ENCODE measurements at regions not wholly inside any gene's neighbourhood (a gene's known extent, or its start where the extent isn't known, plus 50 kb on each side); places are given as distances from the start of the nearest gene placed in this dataset.

DNA sequence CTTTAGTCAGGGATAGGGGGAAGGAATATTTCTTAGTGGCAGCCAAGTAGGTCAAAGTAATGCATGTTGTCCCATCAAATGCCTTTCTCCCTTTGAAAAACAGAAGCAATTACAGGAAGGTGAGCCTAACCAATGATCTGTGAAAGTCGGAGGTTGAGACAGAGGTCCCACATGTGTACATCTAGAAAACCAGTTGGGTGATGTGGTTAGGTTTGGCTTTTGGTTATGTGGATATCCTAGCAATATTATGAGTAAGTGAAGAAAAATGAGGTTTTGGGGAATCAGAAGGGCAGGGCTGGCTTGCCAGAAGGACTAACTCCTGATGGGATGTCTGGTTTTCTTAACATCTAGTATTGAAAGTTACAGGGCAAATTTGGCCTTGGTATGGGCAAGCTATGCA is 63.4 kb upstream of the PALM2AKAP2 start:
- H3K9me3 Mint-ChIP-seq: no peaks in the 10 kb centered on the region
- no peaks in the 10 kb centered on the region for H3K36me3 Mint-ChIP-seq
- no peak overlapping the region for H3K4me3 Mint-ChIP-seq
- H3K4me1 Mint-ChIP-seq: no peaks in the 10 kb centered on the region
- ATAC-seq (ENCODE audit: low read depth) (no peak), DNase-seq (ENCODE audit: low spot score in 2 of 2) (no peak)
- H3K27me3 Mint-ChIP-seq: peaks cover 6% of the 10 kb centered on the region
- H3K27ac Mint-ChIP-seq: no peak overlapping the region

GRCh38 chr9:109717342-109717741 is 62.7 kb upstream of the PALM2AKAP2 start:
- no peak for DNase-seq (ENCODE audit: low spot score in 2 of 2)
- ATAC-seq (ENCODE audit: low read depth): no peak
- Mint-ChIP-seq H3K4me1 (no peaks in the 10 kb centered on the region), H3K9me3 (no peaks in the 10 kb centered on the region), H3K27ac (no peak overlapping the region), H3K27me3 (peaks cover 5% of the 10 kb centered on the region), H3K4me3 (no peak overlapping the region), H3K36me3 (no peaks in the 10 kb centered on the region)

- DNase-seq (ENCODE audit: low spot score in 2 of 2) (no peak), ATAC-seq (ENCODE audit: low read depth) (no peak)
- H3K27me3 Mint-ChIP-seq: peaks cover 9% of the 10 kb centered on the region
- H3K9me3 Mint-ChIP-seq: no peaks in the 10 kb centered on the region
- no peak overlapping the region for H3K27ac Mint-ChIP-seq
- no peaks in the 10 kb centered on the region for H3K36me3 Mint-ChIP-seq
- H3K4me1 Mint-ChIP-seq: no peaks in the 10 kb centered on the region
- no peak overlapping the region for H3K4me3 Mint-ChIP-seq
Measured at GRCh38 chr9:109718861-109719260, 61.1 kb upstream of the PALM2AKAP2 start.

GRCh38 chr9:109721001-109721400 is 59.0 kb upstream of the PALM2AKAP2 start:
- Mint-ChIP-seq H3K27ac (no peak overlapping the region), H3K9me3 (no peaks in the 10 kb centered on the region), H3K36me3 (no peaks in the 10 kb centered on the region), H3K4me1 (no peaks in the 10 kb centered on the region), H3K4me3 (no peak overlapping the region), H3K27me3 (peaks cover 4% of the 10 kb centered on the region)
- no peak for DNase-seq (ENCODE audit: low spot score in 2 of 2)
- ATAC-seq (ENCODE audit: low read depth): no peak

- ATAC-seq (ENCODE audit: low read depth): no peak
- Mint-ChIP-seq H3K27me3 (peaks cover 4% of the 10 kb centered on the region), H3K9me3 (no peaks in the 10 kb centered on the region), H3K4me1 (no peaks in the 10 kb centered on the region), H3K36me3 (no peaks in the 10 kb centered on the region), H3K4me3 (no peak overlapping the region), H3K27ac (no peak overlapping the region)
- DNase-seq (ENCODE audit: low spot score in 2 of 2): no peak
Measured at GRCh38 chr9:109722007-109722406, 58.0 kb upstream of the PALM2AKAP2 start.

GRCh38 chr9:109723781-109724180 is 56.2 kb upstream of the PALM2AKAP2 start:
- no peak for ATAC-seq (ENCODE audit: low read depth)
- Mint-ChIP-seq H3K27ac (no peak overlapping the region), H3K9me3 (no peaks in the 10 kb centered on the region), H3K4me1 (no peaks in the 10 kb centered on the region), H3K27me3 (peaks cover 4% of the 10 kb centered on the region), H3K4me3 (no peak overlapping the region), H3K36me3 (no peaks in the 10 kb centered on the region)
- DNase-seq (ENCODE audit: low spot score in 2 of 2): no peak

DNA sequence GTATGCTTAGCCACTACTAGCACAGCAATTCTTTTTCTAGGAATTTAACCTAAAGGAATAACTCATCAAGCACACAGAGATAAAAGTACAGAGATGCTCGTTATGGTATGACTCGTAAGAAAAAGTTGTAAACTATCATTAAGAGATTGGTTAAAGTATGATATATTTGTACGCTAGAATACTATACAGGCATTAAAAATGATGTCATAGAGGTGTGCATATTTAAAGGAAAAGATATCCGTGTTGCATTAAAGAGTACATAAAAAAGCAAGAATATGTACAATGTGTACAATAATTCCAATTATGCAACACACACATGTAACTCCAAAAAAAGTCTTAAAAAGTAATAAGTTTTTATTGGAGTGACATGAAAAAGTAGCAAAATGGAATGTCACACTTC is 54.5 kb upstream of the PALM2AKAP2 start:
- no peak overlapping the region for H3K4me3 Mint-ChIP-seq
- H3K27ac Mint-ChIP-seq: no peak overlapping the region
- ATAC-seq (ENCODE audit: low read depth): no peak
- DNase-seq (ENCODE audit: low spot score in 2 of 2): no peak
- no peaks in the 10 kb centered on the region for H3K4me1 Mint-ChIP-seq
- no peaks in the 10 kb centered on the region for H3K36me3 Mint-ChIP-seq
- no peaks in the 10 kb centered on the region for H3K9me3 Mint-ChIP-seq
- peaks cover 4% of the 10 kb centered on the region for H3K27me3 Mint-ChIP-seq

DNA sequence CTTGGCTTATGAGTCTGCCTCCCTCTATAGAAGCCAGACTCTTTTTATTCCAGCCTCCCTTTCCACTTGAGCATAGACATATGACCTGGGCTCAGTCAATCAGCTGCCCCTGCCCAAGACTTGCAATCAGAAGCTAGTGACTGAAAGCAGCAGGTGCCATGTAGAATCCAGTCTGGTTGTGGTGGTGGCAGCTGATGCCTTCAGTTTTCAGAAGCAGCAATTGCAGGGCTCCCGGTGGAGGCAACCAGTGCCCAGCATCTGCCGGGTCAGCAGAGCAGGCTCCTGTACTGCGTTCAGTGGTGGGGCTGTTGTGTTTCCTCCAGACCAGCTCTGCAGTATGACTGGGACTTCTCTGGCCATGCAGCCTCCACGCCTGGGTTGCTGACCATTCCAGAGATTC is 53.9 kb upstream of the PALM2AKAP2 start:
- H3K9me3 Mint-ChIP-seq: no peaks in the 10 kb centered on the region
- H3K4me3 Mint-ChIP-seq: no peak overlapping the region

GRCh38 chr9:109728686-109729300 is 51.2 kb upstream of the PALM2AKAP2 start:
- H3K9me3 Mint-ChIP-seq: no peaks in the 10 kb centered on the region
- H3K4me3 Mint-ChIP-seq: no peak overlapping the region
- no peaks in the 10 kb centered on the region for H3K4me1 Mint-ChIP-seq
- H3K36me3 Mint-ChIP-seq: no peaks in the 10 kb centered on the region
- ATAC-seq (ENCODE audit: low read depth): no peak
- H3K27ac Mint-ChIP-seq: no peak overlapping the region
- DNase-seq (ENCODE audit: low spot score in 2 of 2): no peak
- peaks cover 10% of the 10 kb centered on the region for H3K27me3 Mint-ChIP-seq

More for the DNA sequence above, 53.9 kb upstream of the PALM2AKAP2 start:
- H3K4me1 Mint-ChIP-seq: no peaks in the 10 kb centered on the region
- no peaks in the 10 kb centered on the region for H3K36me3 Mint-ChIP-seq
- DNase-seq (ENCODE audit: low spot score in 2 of 2): no peak
- ATAC-seq (ENCODE audit: low read depth): no peak
- peaks cover 7% of the 10 kb centered on the region for H3K27me3 Mint-ChIP-seq
- no peak overlapping the region for H3K27ac Mint-ChIP-seq

DNA sequence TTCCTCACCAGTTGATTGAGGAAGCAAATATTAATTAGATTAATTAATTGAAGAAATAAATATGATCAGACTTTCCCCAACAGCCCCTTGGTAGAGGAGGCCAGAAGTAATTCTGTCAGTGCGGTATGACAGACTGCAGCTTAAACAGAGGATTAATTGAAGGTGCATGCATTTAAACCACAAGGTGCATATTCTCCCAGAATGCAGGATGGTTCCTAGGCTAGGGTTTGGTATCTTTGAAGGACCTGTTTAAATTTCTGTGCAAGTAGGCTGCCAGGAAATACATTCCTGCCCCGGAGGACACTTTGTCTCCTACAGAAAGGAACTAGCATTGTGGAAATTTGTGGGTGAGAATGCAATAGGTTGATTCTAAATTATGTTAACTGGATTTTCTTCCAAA is 50.5 kb upstream of the PALM2AKAP2 start:
- Mint-ChIP-seq H3K4me3 (no peak overlapping the region), H3K9me3 (no peaks in the 10 kb centered on the region), H3K36me3 (no peaks in the 10 kb centered on the region), H3K27me3 (peaks cover 10% of the 10 kb centered on the region), H3K4me1 (no peaks in the 10 kb centered on the region), H3K27ac (no peak overlapping the region)
- ATAC-seq (ENCODE audit: low read depth): no peak
- DNase-seq (ENCODE audit: low spot score in 2 of 2): no peak

Data from memory B cell (primary cell).